ENCODE measurements at regions not wholly inside any gene's neighbourhood (a gene's known extent, or its start where the extent isn't known, plus 50 kb on each side); places are given as distances from the start of the nearest gene placed in this dataset.
A peak's percentile ranks its signal among the peaks of the same experiment; 100 is the strongest.

GRCh38 chr6:53744321-53744720 lies 50.5 kb upstream of the LRRC1 start:
- no peaks in the 10 kb centered on the region for H3K9me3 Mint-ChIP-seq
- H3K36me3 Mint-ChIP-seq, result no peaks in the 10 kb centered on the region
- DNase-seq (ENCODE audit: low spot score in 2 of 2) (no peak), ATAC-seq (no peak)
- no peak overlapping the region for H3K27ac Mint-ChIP-seq
- no peaks in the 10 kb centered on the region for H3K4me1 Mint-ChIP-seq
- no peak overlapping the region for H3K4me3 Mint-ChIP-seq

GRCh38 chr6:53741034-53741823 lies 53.6 kb upstream of the LRRC1 start:
- H3K4me3 Mint-ChIP-seq, result peak overlapping the region; percentile 1
- no peak overlapping the region for H3K27ac Mint-ChIP-seq
- ATAC-seq, result peak; percentile 59
- H3K36me3 Mint-ChIP-seq, result no peaks in the 10 kb centered on the region
- H3K9me3 Mint-ChIP-seq, result no peaks in the 10 kb centered on the region
- H3K4me1 Mint-ChIP-seq, result peaks cover under 1% of the 10 kb centered on the region
- no peak for DNase-seq (ENCODE audit: low spot score in 2 of 2)

- no peak overlapping the region for H3K4me3 Mint-ChIP-seq
- H3K36me3 Mint-ChIP-seq, result no peaks in the 10 kb centered on the region
- H3K4me1 Mint-ChIP-seq, result peaks cover 23% of the 10 kb centered on the region
- ATAC-seq (no peak), DNase-seq (ENCODE audit: low spot score in 2 of 2) (no peak)
- no peaks in the 10 kb centered on the region for H3K9me3 Mint-ChIP-seq
- H3K27ac Mint-ChIP-seq, result no peak overlapping the region
These were observed 57.1 kb upstream of the LRRC1 start for GRCh38 chr6:53737746-53738145.

- no peaks in the 10 kb centered on the region for H3K9me3 Mint-ChIP-seq
- H3K36me3 Mint-ChIP-seq, result no peaks in the 10 kb centered on the region
- ATAC-seq, result peak; percentile 87
- H3K4me1 Mint-ChIP-seq, result peaks cover 32% of the 10 kb centered on the region
- peak in 1 of 2 donors; percentile 12 for DNase-seq (ENCODE audit: low spot score in 2 of 2)
- H3K27ac Mint-ChIP-seq, result no peak overlapping the region
- H3K4me3 Mint-ChIP-seq, result peak overlapping the region; percentile 35
These were observed 58.9 kb upstream of the LRRC1 start for GRCh38 chr6:53735896-53736295.

GRCh38 chr6:53734473-53735299 lies 60.1 kb upstream of the LRRC1 start:
- peaks cover 32% of the 10 kb centered on the region for H3K4me1 Mint-ChIP-seq
- ATAC-seq, result peak; percentile 80
- H3K4me3 Mint-ChIP-seq, result peak overlapping the region; percentile 35

GRCh38 chr6:53731866-53732636 lies 62.8 kb upstream of the LRRC1 start:
- Mint-ChIP-seq H3K9me3 (no peaks in the 10 kb centered on the region), H3K27ac (no peak overlapping the region), H3K4me3 (no peak overlapping the region), H3K36me3 (no peaks in the 10 kb centered on the region), H3K4me1 (peaks cover 37% of the 10 kb centered on the region)
- no peak for DNase-seq (ENCODE audit: low spot score in 2 of 2)
- ATAC-seq, result no peak

More at GRCh38 chr6:53734473-53735299, 60.1 kb upstream of the LRRC1 start:
- Mint-ChIP-seq H3K27ac (no peak overlapping the region), H3K9me3 (no peaks in the 10 kb centered on the region), H3K36me3 (no peaks in the 10 kb centered on the region)
- DNase-seq (ENCODE audit: low spot score in 2 of 2), result no peak

- H3K4me1 Mint-ChIP-seq, result peaks cover 36% of the 10 kb centered on the region
- no peaks in the 10 kb centered on the region for H3K36me3 Mint-ChIP-seq
- no peak overlapping the region for H3K27ac Mint-ChIP-seq
- H3K9me3 Mint-ChIP-seq, result no peaks in the 10 kb centered on the region
- no peak for ATAC-seq
- no peak overlapping the region for H3K4me3 Mint-ChIP-seq
- DNase-seq (ENCODE audit: low spot score in 2 of 2), result no peak
These were observed 64.0 kb upstream of the LRRC1 start for GRCh38 chr6:53730767-53731166.

GRCh38 chr6:53728570-53729194 lies 63.1 kb upstream of the KLHL31 start:
- Mint-ChIP-seq H3K4me3 (no peak overlapping the region), H3K27ac (no peak overlapping the region), H3K36me3 (no peaks in the 10 kb centered on the region), H3K9me3 (no peaks in the 10 kb centered on the region), H3K4me1 (peaks cover 21% of the 10 kb centered on the region)
- peak; percentile 55 to 76 for DNase-seq (ENCODE audit: low spot score in 2 of 2)
- peak; percentile 65 for ATAC-seq

- Mint-ChIP-seq H3K36me3 (no peaks in the 10 kb centered on the region), H3K4me1 (peaks cover 21% of the 10 kb centered on the region), H3K4me3 (no peak overlapping the region), H3K27ac (no peak overlapping the region), H3K9me3 (no peaks in the 10 kb centered on the region)
- no peak for ATAC-seq
- DNase-seq (ENCODE audit: low spot score in 2 of 2), result no peak
These were observed 62.2 kb upstream of the KLHL31 start for GRCh38 chr6:53727748-53728147.

- Mint-ChIP-seq H3K36me3 (no peaks in the 10 kb centered on the region), H3K9me3 (no peaks in the 10 kb centered on the region), H3K4me3 (no peak overlapping the region), H3K27ac (no peak overlapping the region), H3K4me1 (peaks cover 11% of the 10 kb centered on the region)
- ATAC-seq (peak; percentile 82), DNase-seq (ENCODE audit: low spot score in 2 of 2) (peak; percentile 72 to 86)
These were observed 60.4 kb upstream of the KLHL31 start for GRCh38 chr6:53725791-53726575.

- H3K4me3 Mint-ChIP-seq, result no peak overlapping the region
- ATAC-seq (no peak), DNase-seq (ENCODE audit: low spot score in 2 of 2) (no peak)
- no peak overlapping the region for H3K27ac Mint-ChIP-seq
- H3K9me3 Mint-ChIP-seq, result no peaks in the 10 kb centered on the region
- peaks cover 11% of the 10 kb centered on the region for H3K4me1 Mint-ChIP-seq
- no peaks in the 10 kb centered on the region for H3K36me3 Mint-ChIP-seq
These were observed 58.9 kb upstream of the KLHL31 start for GRCh38 chr6:53724501-53724900.

- ATAC-seq (no peak), DNase-seq (ENCODE audit: low spot score in 2 of 2) (no peak)
- no peaks in the 10 kb centered on the region for H3K9me3 Mint-ChIP-seq
- no peak overlapping the region for H3K27ac Mint-ChIP-seq
- no peaks in the 10 kb centered on the region for H3K36me3 Mint-ChIP-seq
- no peak overlapping the region for H3K4me3 Mint-ChIP-seq
- H3K4me1 Mint-ChIP-seq, result peaks cover 13% of the 10 kb centered on the region
These were observed 57.8 kb upstream of the KLHL31 start for GRCh38 chr6:53723331-53723730.

GRCh38 chr6:53721766-53722165 lies 56.2 kb upstream of the KLHL31 start:
- DNase-seq (ENCODE audit: low spot score in 2 of 2) (no peak), ATAC-seq (no peak)
- Mint-ChIP-seq H3K4me1 (peaks cover 12% of the 10 kb centered on the region), H3K36me3 (no peaks in the 10 kb centered on the region), H3K9me3 (no peaks in the 10 kb centered on the region), H3K27ac (no peak overlapping the region), H3K4me3 (no peak overlapping the region)
